WTC11 (cell line): ENCODE measurements at regions not wholly inside any gene's neighbourhood (a gene's known extent, or its start where the extent isn't known, plus 50 kb on each side); places are given as distances from the start of the nearest gene placed in this dataset.
"Not testable (repeated sequence)": the region's sequence is repeated elsewhere in the genome, so short reads cannot be mapped to it uniquely, and the experiment has no call there.

Experiments
- CTCF ChIP-seq: fragments of 200-600 bp; IDR thresholded peaks from 2 replicates; pipeline ENCODE4 v1.8.0; 2022; ENCODE audit warnings: antibody characterized with exemption
- E2F1 ChIP-seq: sonication (generic); formaldehyde crosslinking; IDR thresholded peaks from 2 replicates; pipeline ENCODE4 v1.8.0; 2022; ENCODE audit warnings: mild to moderate bottlenecking, missing genetic modification reagents
- EMX1 ChIP-seq: fragments of 250-450 bp; sonication (Bioruptor Pico); IDR thresholded peaks from 2 replicates; pipeline ENCODE4 v1.8.0; 2021; ENCODE audit warnings: mild to moderate bottlenecking
- GRHL2 ChIP-seq: fragments of 250-450 bp; sonication (Bioruptor Pico); IDR thresholded peaks from 2 replicates; pipeline ENCODE4 v1.8.0; 2022; ENCODE audit warnings: mild to moderate bottlenecking, moderate library complexity; ENCODE audit not compliant: insufficient replicate concordance, severe bottlenecking
- IRF1 ChIP-seq: sonication (generic); formaldehyde crosslinking; IDR thresholded peaks from 2 replicates; pipeline ENCODE4 v1.8.0; 2023; ENCODE audit warnings: missing genetic modification reagents
- MAX ChIP-seq: sonication (generic); formaldehyde crosslinking; IDR thresholded peaks from 2 replicates; pipeline ENCODE4 v1.8.0; 2022; ENCODE audit warnings: mild to moderate bottlenecking, missing genetic modification reagents
- TEAD4 ChIP-seq: sonication (generic); formaldehyde crosslinking; IDR thresholded peaks from 2 replicates; pipeline ENCODE4 v1.8.0; 2022; ENCODE audit warnings: mild to moderate bottlenecking, missing genetic modification reagents
- ZNF121 ChIP-seq: sonication (generic); formaldehyde crosslinking; IDR thresholded peaks from 2 replicates; pipeline ENCODE4 v1.8.0; 2023; ENCODE audit warnings: missing genetic modification reagents

GRCh38 chr6:19404884-19405283 lies 432.3 kb upstream of the ID4 start:
- TF ChIP-seq ZNF121; CTCF; IRF1 (CRISPR knock-in tag); GRHL2 (CRISPR knock-in tag); E2F1; MAX; EMX1 (CRISPR knock-in tag); TEAD4: not testable (repeated sequence)
